ENCODE measurements at regions not wholly inside any gene's neighbourhood (a gene's known extent, or its start where the extent isn't known, plus 50 kb on each side); places are given as distances from the start of the nearest gene placed in this dataset.

DNA sequence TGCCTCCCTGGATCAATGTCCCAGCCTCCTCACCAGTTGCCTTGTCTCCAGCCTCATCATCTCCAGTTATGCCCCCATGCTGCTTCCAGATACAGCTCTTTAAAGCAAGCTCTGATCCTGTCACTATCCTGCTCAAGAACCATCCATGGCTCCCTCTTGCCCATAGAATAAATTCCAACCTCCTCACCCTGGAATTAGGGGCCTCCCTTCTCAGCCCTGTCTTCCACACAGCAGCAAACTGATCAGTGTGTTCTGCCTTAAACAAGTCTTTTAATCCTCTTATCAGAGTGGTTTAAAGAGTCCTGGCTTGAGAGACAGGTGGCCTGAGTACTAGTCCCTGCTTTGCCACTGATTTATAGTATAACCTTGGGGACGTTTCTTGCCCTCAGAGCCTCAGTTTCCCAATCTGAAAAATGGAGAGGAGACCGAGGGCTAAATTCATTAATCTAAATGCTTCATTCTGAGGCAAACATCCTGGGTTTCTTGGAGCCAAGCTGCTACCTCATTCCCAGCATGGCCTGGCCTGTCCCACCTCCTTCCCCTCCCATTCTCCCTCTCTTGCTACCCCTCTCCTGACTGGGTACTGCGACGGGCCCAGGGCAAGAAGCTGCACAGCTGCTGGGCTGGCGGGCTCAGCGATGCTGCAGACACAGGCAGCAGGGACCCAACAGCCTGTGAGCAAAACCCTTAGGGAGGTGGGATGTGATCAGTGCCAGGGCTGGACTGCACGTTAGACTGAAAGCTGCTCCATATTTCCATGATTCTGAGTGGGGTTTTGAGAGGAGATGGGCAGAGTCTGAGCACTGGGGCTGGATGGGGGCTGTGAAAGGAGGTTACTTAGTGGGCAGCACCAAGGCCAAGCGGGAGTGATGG is 221.4 kb downstream of the PTPRU start:
- no peak for DNase-seq (ENCODE audit: low spot score)

DNA sequence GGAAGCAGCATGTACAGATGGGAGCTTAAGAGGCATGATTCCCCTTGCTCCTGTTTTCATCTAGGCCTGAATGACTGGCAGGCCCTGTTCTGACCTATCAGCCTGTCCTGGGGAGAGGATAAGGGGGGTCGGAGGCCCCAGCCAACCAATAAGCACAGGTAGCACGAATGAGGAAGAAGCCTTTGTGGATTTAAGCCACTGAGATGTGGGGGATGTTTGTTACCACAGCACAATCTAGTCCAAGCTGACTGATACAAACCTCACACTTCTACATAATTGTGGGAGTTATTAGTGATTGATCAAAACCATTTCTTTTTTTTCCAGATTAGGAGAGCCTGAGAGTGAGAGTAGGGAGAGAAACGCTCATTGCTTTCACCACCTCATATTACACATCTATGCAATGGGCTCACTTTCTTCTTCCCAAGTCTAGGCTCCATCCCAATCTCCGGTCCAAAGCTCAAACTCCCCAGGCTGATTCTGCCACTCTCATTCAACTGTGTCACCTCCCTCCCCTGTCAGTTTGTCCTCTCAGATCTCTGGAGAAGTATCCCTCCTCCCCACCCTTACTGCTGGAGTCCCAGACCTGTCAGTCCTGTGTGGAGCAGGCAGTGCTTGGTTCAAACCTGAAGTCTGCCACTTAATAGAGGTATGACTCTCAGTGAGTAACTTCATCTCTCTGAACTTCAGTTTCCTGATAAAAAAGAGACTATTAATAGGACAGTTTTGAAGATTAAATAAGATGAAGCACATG is 220.5 kb downstream of the PTPRU start:
- DNase-seq (ENCODE audit: low spot score), result no peak

DNA sequence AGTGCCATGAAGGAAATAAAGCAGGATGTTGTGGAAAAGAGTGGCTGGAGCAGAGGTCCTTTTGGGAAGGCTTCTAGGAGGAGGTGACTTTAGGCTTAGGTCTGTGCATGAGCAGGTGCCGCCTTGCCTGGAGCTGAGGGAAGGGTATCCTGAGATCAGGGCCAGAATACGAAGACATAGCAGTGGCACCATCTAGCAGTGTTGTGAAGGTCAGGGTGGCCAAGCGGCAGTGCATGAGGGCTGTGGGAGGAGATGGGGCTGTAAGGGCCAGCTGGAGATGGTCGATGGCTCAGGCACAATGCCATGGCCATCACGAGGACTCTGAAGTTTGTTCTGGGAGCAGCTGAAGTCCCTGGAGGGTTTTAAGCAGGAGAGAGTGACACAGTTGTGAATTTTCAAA is 219.5 kb downstream of the PTPRU start:
- DNase-seq (ENCODE audit: low spot score), result no peak

DNA sequence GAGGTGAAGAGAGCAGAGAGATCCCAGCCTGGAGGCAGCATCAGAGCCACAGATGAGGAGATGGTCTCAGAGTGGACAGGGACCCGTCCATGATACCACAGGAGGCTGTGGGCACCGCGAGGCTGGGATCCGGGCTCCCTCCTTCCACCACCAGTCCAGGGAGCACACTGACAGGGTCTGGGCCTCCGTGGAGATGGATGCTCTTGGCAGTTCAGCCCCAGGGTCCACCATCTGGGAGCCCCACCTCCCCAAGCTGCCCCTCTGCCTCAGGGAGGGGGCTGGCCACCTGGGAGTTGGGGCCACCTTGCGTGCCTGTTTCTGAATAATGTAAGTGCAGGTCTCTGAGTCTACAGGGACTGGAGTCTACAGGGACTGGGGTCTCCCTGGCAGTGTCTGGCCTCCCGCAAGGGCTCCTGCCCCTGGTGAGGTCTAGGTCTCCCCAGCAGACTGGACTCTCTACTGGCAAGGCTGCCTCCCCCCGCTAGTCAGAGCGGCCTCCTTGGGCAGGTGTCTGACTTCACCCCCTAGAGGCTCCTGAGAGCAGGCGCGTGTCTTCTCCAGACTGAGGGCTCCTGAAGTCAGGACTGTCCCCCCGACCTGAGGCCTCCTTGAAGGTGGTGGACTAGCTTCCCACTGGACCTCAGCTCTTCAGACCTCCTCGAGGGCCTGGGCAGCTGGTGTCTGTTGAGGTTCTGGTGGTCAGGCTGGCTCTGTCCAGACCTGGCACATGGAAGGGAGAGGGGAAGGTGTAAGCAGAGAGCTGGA is 218.5 kb downstream of the PTPRU start:
- DNase-seq (ENCODE audit: low spot score), result no peak

- DNase-seq (ENCODE audit: low spot score), result peak; percentile 20
Measured at GRCh38 chr1:29453502-29454240, 217.3 kb downstream of the PTPRU start.

DNA sequence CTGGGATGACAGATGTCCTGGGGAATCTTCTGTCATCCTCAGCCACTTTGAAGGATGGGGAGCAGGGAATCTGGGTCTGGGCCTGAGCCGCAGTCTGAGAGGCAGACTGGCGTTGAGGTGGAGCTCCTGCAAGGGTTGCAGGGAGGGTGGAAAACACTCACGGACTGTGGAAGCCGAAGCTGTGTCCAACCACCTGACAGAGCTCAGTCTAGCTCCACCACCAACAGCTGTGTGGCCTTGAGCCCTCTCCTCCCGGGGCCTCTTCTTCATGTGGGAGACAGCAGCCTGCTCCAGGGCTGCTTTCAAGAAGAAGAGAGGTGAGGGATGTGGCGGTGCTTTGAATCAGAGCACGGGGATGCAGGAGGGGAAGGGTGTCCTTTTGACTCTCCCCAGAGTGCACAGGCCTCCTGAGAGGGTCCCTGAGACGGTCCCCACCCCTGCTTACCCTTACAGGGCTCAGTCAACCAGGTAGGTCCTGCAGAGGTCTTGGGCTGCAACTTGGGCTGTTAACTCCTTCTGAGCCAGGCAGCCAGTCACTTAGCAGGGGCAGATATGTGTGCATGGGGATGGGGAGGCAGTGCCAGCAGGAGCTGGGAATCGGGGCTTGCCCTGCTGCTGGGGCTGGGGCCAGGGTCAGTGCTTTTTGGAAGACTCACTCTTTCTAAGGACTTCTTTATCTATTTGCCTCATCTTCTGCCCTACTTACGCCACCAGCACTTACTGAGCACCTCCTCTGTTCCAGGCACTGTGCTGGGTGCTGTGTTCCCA is 216.3 kb downstream of the PTPRU start:
- DNase-seq (ENCODE audit: low spot score), result no peak

GRCh38 chr1:29451368-29451892 is 215.1 kb downstream of the PTPRU start:
- no peak for DNase-seq (ENCODE audit: low spot score)

- no peak for DNase-seq (ENCODE audit: low spot score)
Measured at GRCh38 chr1:29450591-29450990, 214.3 kb downstream of the PTPRU start.

DNA sequence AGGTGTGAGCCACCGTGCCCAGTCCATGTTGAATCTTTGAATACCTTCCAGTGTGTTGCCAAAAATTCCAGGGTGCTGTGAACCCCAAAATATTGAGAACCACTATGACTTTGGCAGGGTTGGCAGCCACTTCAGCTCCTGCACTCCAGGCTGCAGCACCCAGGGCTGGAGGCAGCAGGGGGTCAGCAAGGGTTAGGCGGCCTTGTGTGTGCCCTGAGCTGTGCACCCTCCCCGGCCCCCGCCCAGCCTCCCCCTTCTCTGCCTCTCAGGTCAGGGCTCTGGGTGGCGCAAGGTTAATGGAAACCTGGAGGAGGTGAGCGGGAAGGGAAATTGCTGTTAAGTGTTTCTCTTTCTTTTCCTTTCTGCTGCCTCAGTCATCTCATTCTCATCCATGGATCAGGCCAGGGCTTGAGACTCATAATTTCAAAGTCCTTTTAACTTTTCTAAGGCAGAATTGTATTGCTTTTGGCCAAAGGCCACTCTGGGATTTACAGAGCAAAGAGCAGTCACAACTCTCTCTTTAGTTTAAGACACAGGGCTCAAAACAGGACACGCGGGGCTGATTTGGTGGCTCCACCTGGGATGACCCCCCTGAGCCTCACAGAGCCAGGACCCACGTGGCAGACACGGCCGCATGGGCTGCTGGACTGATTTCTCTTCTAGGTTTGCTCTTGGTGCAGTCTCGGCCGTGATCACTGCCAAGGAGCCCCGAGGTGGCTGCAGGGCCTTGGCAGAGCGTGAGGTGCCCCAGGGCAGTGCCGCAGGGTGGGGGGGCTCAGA is 212.3 kb downstream of the PTPRU start:
- no peak for DNase-seq (ENCODE audit: low spot score)

DNA sequence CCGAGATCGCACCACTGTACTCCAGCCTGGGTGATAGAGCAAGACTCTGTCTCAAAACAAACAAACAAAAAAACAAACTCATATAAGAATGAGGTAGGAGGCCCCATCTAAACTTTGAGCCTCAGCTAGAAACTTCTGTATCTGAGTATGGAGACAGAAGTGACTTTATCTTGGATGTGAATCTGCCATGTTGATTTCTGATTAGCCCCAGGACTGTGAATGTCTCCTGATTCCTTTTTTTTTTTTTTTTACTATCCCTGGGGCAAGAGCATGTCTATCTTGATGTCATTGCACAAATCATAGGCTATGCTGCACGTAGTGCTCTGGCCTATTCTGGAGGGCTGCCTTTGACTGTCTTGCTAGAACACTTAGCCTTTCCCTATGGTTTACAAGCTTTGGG is 211.0 kb downstream of the PTPRU start:
- DNase-seq (ENCODE audit: low spot score), result no peak

DNA sequence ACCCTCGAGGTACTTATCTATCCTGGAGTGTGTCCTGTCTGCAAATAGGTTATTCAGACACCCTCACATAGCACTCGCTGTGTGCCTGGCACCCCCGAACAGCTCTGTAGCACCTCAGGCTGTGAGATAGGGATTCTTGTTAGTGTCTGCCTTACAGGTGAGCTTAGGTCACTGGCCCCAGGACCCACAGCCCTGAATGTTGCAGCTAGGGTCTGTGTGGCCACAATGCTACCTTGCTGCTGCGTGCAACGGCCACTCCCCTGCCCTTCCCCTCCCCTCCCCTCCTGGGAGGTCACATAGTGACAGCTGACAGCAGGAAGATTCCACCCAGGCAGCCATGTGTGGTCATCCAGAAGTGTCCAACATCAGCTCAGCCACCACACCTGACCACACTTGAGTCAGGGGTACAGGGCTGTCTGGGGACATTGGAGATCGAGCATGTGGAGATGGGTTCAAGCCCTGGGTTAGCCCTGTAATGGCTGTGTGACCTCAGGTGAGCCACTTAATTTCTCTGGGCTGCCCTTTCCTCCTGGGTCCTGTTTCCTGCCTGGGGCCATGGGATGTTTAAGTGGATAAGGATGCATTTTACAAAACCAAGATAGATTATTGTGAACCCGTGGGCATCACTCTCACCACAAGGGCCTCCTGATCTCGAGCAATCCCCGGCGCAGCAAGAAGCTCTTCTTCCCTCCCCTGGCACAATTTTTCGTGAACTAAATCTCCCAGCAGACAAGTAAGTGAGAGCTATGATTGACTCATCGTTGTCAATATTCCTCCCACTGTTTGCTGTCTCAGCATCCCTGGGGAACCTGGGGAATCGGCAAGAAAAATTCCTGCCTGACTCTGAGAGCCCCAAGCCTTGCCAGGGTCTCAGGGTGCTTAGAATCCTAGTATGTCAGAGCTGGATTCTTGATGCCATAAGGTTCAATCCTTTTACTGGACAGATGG is 208.7 kb downstream of the PTPRU start:
- DNase-seq (ENCODE audit: low spot score), result no peak

GRCh38 chr1:29444081-29444715 is 207.9 kb downstream of the PTPRU start:
- no peak for DNase-seq (ENCODE audit: low spot score)

GRCh38 chr1:29441916-29442668 is 205.8 kb downstream of the PTPRU start:
- no peak for DNase-seq (ENCODE audit: low spot score)

- DNase-seq (ENCODE audit: low spot score), result no peak
Measured at GRCh38 chr1:29439615-29440014, 203.3 kb downstream of the PTPRU start.

- DNase-seq (ENCODE audit: low spot score), result no peak
Measured at GRCh38 chr1:29438991-29439390, 202.7 kb downstream of the PTPRU start.

- DNase-seq (ENCODE audit: low spot score), result no peak
Measured at GRCh38 chr1:29437946-29438345, 201.6 kb downstream of the PTPRU start.

- DNase-seq (ENCODE audit: low spot score), result no peak
Measured at GRCh38 chr1:29436181-29436785, 200.0 kb downstream of the PTPRU start.

Data from umbilical cord (tissue), 1 donor.